ENCODE measurements at regions not wholly inside any gene's neighbourhood (a gene's known extent, or its start where the extent isn't known, plus 50 kb on each side); places are given as distances from the start of the nearest gene placed in this dataset.

- DNase-seq: no peak
- no peaks in the 10 kb centered on the region for H3K27me3 ChIP-seq (ENCODE audit: control insufficient read depth in 1 of 2, insufficient read depth in 2 of 2, low read length in 1 of 2)
- H3K4me1 ChIP-seq (ENCODE audit: control insufficient read depth in 1 of 2, insufficient read depth in 2 of 2, low read length in 2 of 2): no peaks in the 10 kb centered on the region
- ATAC-seq (ENCODE audit: low FRiP score): no peak
- H3K9me3 ChIP-seq (ENCODE audit: control insufficient read depth, low read length): peaks cover 2% of the 10 kb centered on the region
- H3K27ac ChIP-seq (ENCODE audit: low read depth in 1 of 2, low read length in 2 of 2): no peak overlapping the region
- no peak overlapping the region for H3K4me3 ChIP-seq (ENCODE audit: low read length in 2 of 2)
- WGBS, 2 donors: 52 to 58% methylated on average over 7 of the region's 7 CpGs
- H3K36me3 ChIP-seq (ENCODE audit: control insufficient read depth in 1 of 2, insufficient read depth in 2 of 2, low read length in 1 of 2): no peaks in the 10 kb centered on the region
- intact Hi-C loops (cut with DNase I): no loop called here
Measured at GRCh38 chr12:107541001-107541705, 144.4 kb upstream of the PWP1 start.

- no peak for ATAC-seq (ENCODE audit: low FRiP score)
Measured at GRCh38 chr12:107543416-107543815, 142.2 kb upstream of the PWP1 start.

GRCh38 chr12:107543841-107544240 lies 141.8 kb upstream of the PWP1 start:
- DNase-seq (no peak), ATAC-seq (ENCODE audit: low FRiP score) (no peak)
- Histone ChIP-seq H3K4me3 (ENCODE audit: low read length in 2 of 2) (no peak overlapping the region), H3K27ac (ENCODE audit: low read depth in 1 of 2, low read length in 2 of 2) (no peak overlapping the region), H3K36me3 (ENCODE audit: control insufficient read depth in 1 of 2, insufficient read depth in 2 of 2, low read length in 1 of 2) (no peaks in the 10 kb centered on the region), H3K4me1 (ENCODE audit: control insufficient read depth in 1 of 2, insufficient read depth in 2 of 2, low read length in 2 of 2) (no peaks in the 10 kb centered on the region), H3K27me3 (ENCODE audit: control insufficient read depth in 1 of 2, insufficient read depth in 2 of 2, low read length in 1 of 2) (no peaks in the 10 kb centered on the region), H3K9me3 (ENCODE audit: control insufficient read depth, low read length) (peaks cover 2% of the 10 kb centered on the region)
- intact Hi-C loops (cut with DNase I): no loop called here
- WGBS, 2 donors: 72 to 88% methylated on average over 4 of the region's 4 CpGs

More at GRCh38 chr12:107543416-107543815, 142.2 kb upstream of the PWP1 start:
- Histone ChIP-seq H3K9me3 (ENCODE audit: control insufficient read depth, low read length) (peaks cover 2% of the 10 kb centered on the region), H3K4me3 (ENCODE audit: low read length in 2 of 2) (no peak overlapping the region), H3K4me1 (ENCODE audit: control insufficient read depth in 1 of 2, insufficient read depth in 2 of 2, low read length in 2 of 2) (no peaks in the 10 kb centered on the region), H3K27me3 (ENCODE audit: control insufficient read depth in 1 of 2, insufficient read depth in 2 of 2, low read length in 1 of 2) (no peaks in the 10 kb centered on the region), H3K36me3 (ENCODE audit: control insufficient read depth in 1 of 2, insufficient read depth in 2 of 2, low read length in 1 of 2) (no peaks in the 10 kb centered on the region), H3K27ac (ENCODE audit: low read depth in 1 of 2, low read length in 2 of 2) (no peak overlapping the region)
- intact Hi-C loops (cut with DNase I): no loop called here
- no peak for DNase-seq
- 93 to 97% methylated on average over 5 of the region's 5 CpGs for WGBS, 2 donors

GRCh38 chr12:107544937-107545336 lies 140.7 kb upstream of the PWP1 start:
- Histone ChIP-seq H3K27ac (ENCODE audit: low read depth in 1 of 2, low read length in 2 of 2) (no peak overlapping the region), H3K9me3 (ENCODE audit: control insufficient read depth, low read length) (peaks cover 3% of the 10 kb centered on the region), H3K27me3 (ENCODE audit: control insufficient read depth in 1 of 2, insufficient read depth in 2 of 2, low read length in 1 of 2) (no peaks in the 10 kb centered on the region), H3K4me1 (ENCODE audit: control insufficient read depth in 1 of 2, insufficient read depth in 2 of 2, low read length in 2 of 2) (no peaks in the 10 kb centered on the region), H3K4me3 (ENCODE audit: low read length in 2 of 2) (no peak overlapping the region), H3K36me3 (ENCODE audit: control insufficient read depth in 1 of 2, insufficient read depth in 2 of 2, low read length in 1 of 2) (no peaks in the 10 kb centered on the region)
- WGBS, 2 donors: 36 to 40% methylated on average over 2 of the region's 2 CpGs
- no peak for DNase-seq
- ATAC-seq (ENCODE audit: low FRiP score): no peak
- intact Hi-C loops (cut with DNase I): no loop called here

GRCh38 chr12:107545737-107546353 lies 139.8 kb upstream of the PWP1 start:
- no peak for ATAC-seq (ENCODE audit: low FRiP score)
- intact Hi-C loops (cut with DNase I): no loop called here

GRCh38 chr12:107547389-107547788 lies 138.2 kb upstream of the PWP1 start:
- H3K27me3 ChIP-seq (ENCODE audit: control insufficient read depth in 1 of 2, insufficient read depth in 2 of 2, low read length in 1 of 2): no peaks in the 10 kb centered on the region
- H3K36me3 ChIP-seq (ENCODE audit: control insufficient read depth in 1 of 2, insufficient read depth in 2 of 2, low read length in 1 of 2): no peaks in the 10 kb centered on the region
- H3K9me3 ChIP-seq (ENCODE audit: control insufficient read depth, low read length): peaks cover 1% of the 10 kb centered on the region
- DNase-seq (no peak), ATAC-seq (ENCODE audit: low FRiP score) (no peak)
- H3K4me3 ChIP-seq (ENCODE audit: low read length in 2 of 2): no peak overlapping the region
- intact Hi-C loops (cut with DNase I): no loop called here
- no peak overlapping the region for H3K27ac ChIP-seq (ENCODE audit: low read depth in 1 of 2, low read length in 2 of 2)
- 69 to 72% methylated on average over 3 of the region's 3 CpGs for WGBS, 2 donors
- H3K4me1 ChIP-seq (ENCODE audit: control insufficient read depth in 1 of 2, insufficient read depth in 2 of 2, low read length in 2 of 2): no peaks in the 10 kb centered on the region

More at GRCh38 chr12:107545737-107546353, 139.8 kb upstream of the PWP1 start:
- no peak for DNase-seq
- 32 to 37% methylated on average over 6 of the region's 6 CpGs for WGBS, 2 donors
- Histone ChIP-seq H3K27me3 (ENCODE audit: control insufficient read depth in 1 of 2, insufficient read depth in 2 of 2, low read length in 1 of 2) (no peaks in the 10 kb centered on the region), H3K27ac (ENCODE audit: low read depth in 1 of 2, low read length in 2 of 2) (no peak overlapping the region), H3K36me3 (ENCODE audit: control insufficient read depth in 1 of 2, insufficient read depth in 2 of 2, low read length in 1 of 2) (no peaks in the 10 kb centered on the region), H3K4me1 (ENCODE audit: control insufficient read depth in 1 of 2, insufficient read depth in 2 of 2, low read length in 2 of 2) (no peaks in the 10 kb centered on the region), H3K9me3 (ENCODE audit: control insufficient read depth, low read length) (peaks cover 3% of the 10 kb centered on the region), H3K4me3 (ENCODE audit: low read length in 2 of 2) (no peak overlapping the region)

- Histone ChIP-seq H3K9me3 (ENCODE audit: control insufficient read depth, low read length) (peaks cover 1% of the 10 kb centered on the region), H3K4me1 (ENCODE audit: control insufficient read depth in 1 of 2, insufficient read depth in 2 of 2, low read length in 2 of 2) (no peaks in the 10 kb centered on the region), H3K27ac (ENCODE audit: low read depth in 1 of 2, low read length in 2 of 2) (no peak overlapping the region), H3K27me3 (ENCODE audit: control insufficient read depth in 1 of 2, insufficient read depth in 2 of 2, low read length in 1 of 2) (no peaks in the 10 kb centered on the region), H3K4me3 (ENCODE audit: low read length in 2 of 2) (no peak overlapping the region), H3K36me3 (ENCODE audit: control insufficient read depth in 1 of 2, insufficient read depth in 2 of 2, low read length in 1 of 2) (no peaks in the 10 kb centered on the region)
- 95 to 96% methylated on average over 4 of the region's 4 CpGs for WGBS, 2 donors
- DNase-seq (no peak), ATAC-seq (ENCODE audit: low FRiP score) (no peak)
- intact Hi-C loops (cut with DNase I): no loop called here
Measured at GRCh38 chr12:107549651-107550480, 135.7 kb upstream of the PWP1 start.

- intact Hi-C loops (cut with DNase I): no loop called here
- Histone ChIP-seq H3K4me1 (ENCODE audit: control insufficient read depth in 1 of 2, insufficient read depth in 2 of 2, low read length in 2 of 2) (no peaks in the 10 kb centered on the region), H3K36me3 (ENCODE audit: control insufficient read depth in 1 of 2, insufficient read depth in 2 of 2, low read length in 1 of 2) (no peaks in the 10 kb centered on the region), H3K27me3 (ENCODE audit: control insufficient read depth in 1 of 2, insufficient read depth in 2 of 2, low read length in 1 of 2) (no peaks in the 10 kb centered on the region), H3K9me3 (ENCODE audit: control insufficient read depth, low read length) (peaks cover 1% of the 10 kb centered on the region), H3K27ac (ENCODE audit: low read depth in 1 of 2, low read length in 2 of 2) (no peak overlapping the region), H3K4me3 (ENCODE audit: low read length in 2 of 2) (no peak overlapping the region)
- ATAC-seq (ENCODE audit: low FRiP score) (no peak), DNase-seq (no peak)
Measured at GRCh38 chr12:107551434-107551833, 134.2 kb upstream of the PWP1 start.
